Peyer's patch (tissue), 4 donors: ENCODE measurements at regions not wholly inside any gene's neighbourhood (a gene's known extent, or its start where the extent isn't known, plus 50 kb on each side); places are given as distances from the start of the nearest gene placed in this dataset.

Source experiments
- DNase-seq, 3 donors: peaks; one replicate each; pipeline ENCODE4 v3.0.0-alpha.2; 2017 to 2019
- H3K27ac ChIP-seq, 4 donors: fragments of 200-600 bp; sonication (generic); one replicate each; pipeline ENCODE4 v1.5.1; 2016 to 2019
- H3K27me3 ChIP-seq, 2 donors: fragments of 200-600 bp; sonication (generic); one replicate each; pipeline ENCODE4 v1.5.1; 2019
- H3K36me3 ChIP-seq, 3 donors: fragments of 200-600 bp; sonication (generic); one replicate each; pipeline ENCODE4 v1.5.1; 2016 to 2019
- H3K4me1 ChIP-seq, 4 donors: fragments of 200-600 bp; sonication (generic); one replicate each; pipeline ENCODE4 v1.5.1; 2016 to 2019
- H3K4me3 ChIP-seq, 4 donors: fragments of 200-600 bp; sonication (generic); 1 replicate in 3 of 4; 2 replicates in 1 of 4; pipeline ENCODE4 v1.5.1; 2016 to 2019; ENCODE audit warnings: mild to moderate bottlenecking in 1 of 4
- H3K9me3 ChIP-seq, 4 donors: fragments of 200-600 bp; sonication (generic); one replicate each; pipeline ENCODE4 v1.5.1; 2016 to 2019; ENCODE audit warnings: mild to moderate bottlenecking in 1 of 4
- CTCF ChIP-seq, 6 experiments: fragments of 450-650 bp in 4 of 6; fragments of 200-600 bp in 2 of 6; sonication (generic) in 1 of 6; IDR thresholded peaks; one replicate each; pipeline ENCODE4 v1.5.1; 2017 to 2019; ENCODE audit warnings: antibody characterized with exemption in 6 of 6, mild to moderate bottlenecking in 3 of 6, moderate library complexity in 1 of 6
- POLR2A ChIP-seq, 2 donors: fragments of 450-650 bp; IDR thresholded peaks; one replicate each; pipeline ENCODE4 v1.5.1; 2017; ENCODE audit warnings: antibody characterized with exemption in 2 of 2, mild to moderate bottlenecking in 2 of 2, moderate library complexity in 2 of 2

GRCh38 chr6:20291764-20292580, 79.7 kb upstream of the MBOAT1 start:
- Histone ChIP-seq H3K4me1 (no peaks in the 10 kb centered on the region), H3K27me3 (no peaks in the 10 kb centered on the region), H3K27ac (no peak overlapping the region), H3K36me3 (no peaks in the 10 kb centered on the region), H3K4me3 (no peak overlapping the region), H3K9me3 (no peaks in the 10 kb centered on the region)
- TF ChIP-seq CTCF (IDR thresholded peaks at IDR 0.05) (peak; percentile 78 to 94 (median 90)), POLR2A (IDR thresholded peaks at IDR 0.05) (no peak)
- peak; percentile 60 to 94 (median 84) for DNase-seq

GRCh38 chr6:20292905-20293304, 80.6 kb upstream of the MBOAT1 start:
- Histone ChIP-seq H3K27me3 (no peaks in the 10 kb centered on the region), H3K36me3 (no peaks in the 10 kb centered on the region), H3K9me3 (no peaks in the 10 kb centered on the region), H3K4me3 (no peak overlapping the region), H3K4me1 (no peaks in the 10 kb centered on the region), H3K27ac (no peak overlapping the region)
- no peak for TF ChIP-seq POLR2A (IDR thresholded peaks at IDR 0.05)
- TF ChIP-seq CTCF (IDR thresholded peaks at IDR 0.05), result no peak
- DNase-seq, result no peak

- TF ChIP-seq CTCF (IDR thresholded peaks at IDR 0.05), result no peak
- no peak for DNase-seq
These were observed 89.0 kb upstream of the MBOAT1 start for GRCh38 chr6:20301256-20301655.

GRCh38 chr6:20302168-20302567, 89.9 kb upstream of the MBOAT1 start:
- Histone ChIP-seq H3K27ac (no peak overlapping the region), H3K36me3 (no peaks in the 10 kb centered on the region), H3K4me3 (no peak overlapping the region), H3K4me1 (no peaks in the 10 kb centered on the region), H3K27me3 (no peaks in the 10 kb centered on the region), H3K9me3 (no peaks in the 10 kb centered on the region)
- TF ChIP-seq POLR2A (IDR thresholded peaks at IDR 0.05) (no peak), CTCF (IDR thresholded peaks at IDR 0.05) (no peak)
- no peak for DNase-seq

More at GRCh38 chr6:20301256-20301655, 89.0 kb upstream of the MBOAT1 start:
- H3K36me3 ChIP-seq, result no peaks in the 10 kb centered on the region
- no peaks in the 10 kb centered on the region for H3K27me3 ChIP-seq
- H3K9me3 ChIP-seq, result no peaks in the 10 kb centered on the region
- H3K4me3 ChIP-seq, result no peak overlapping the region
- no peaks in the 10 kb centered on the region for H3K4me1 ChIP-seq
- no peak overlapping the region for H3K27ac ChIP-seq

- no peak for TF ChIP-seq POLR2A (IDR thresholded peaks at IDR 0.05)
- TF ChIP-seq CTCF (IDR thresholded peaks at IDR 0.05), result no peak
- H3K36me3 ChIP-seq, result no peaks in the 10 kb centered on the region
- DNase-seq, result no peak
- H3K4me1 ChIP-seq, result no peaks in the 10 kb centered on the region
- no peaks in the 10 kb centered on the region for H3K27me3 ChIP-seq
- H3K4me3 ChIP-seq, result no peak overlapping the region
- H3K27ac ChIP-seq, result no peak overlapping the region
- no peaks in the 10 kb centered on the region for H3K9me3 ChIP-seq
These were observed 90.5 kb upstream of the MBOAT1 start for GRCh38 chr6:20302702-20303251.
